Gastrocnemius medialis (tissue), 4 donors: ENCODE measurements at regions not wholly inside any gene's neighbourhood (a gene's known extent, or its start where the extent isn't known, plus 50 kb on each side); places are given as distances from the start of the nearest gene placed in this dataset.

Experiments
- POLR2A ChIP-seq, 2 donors: fragments of 450-650 bp; IDR thresholded peaks; one replicate each; pipeline ENCODE4 v1.6.1; 2017; ENCODE audit warnings: antibody characterized with exemption in 2 of 2, mild to moderate bottlenecking in 2 of 2, moderate library complexity in 2 of 2
- TF ChIP-seq, protein P1 (sequence below), 5 experiments: fragments of 450-650 bp in 3 of 5; fragments of 200-600 bp in 2 of 5; sonication (generic) in 2 of 5; IDR thresholded peaks in 4 of 5; conservative IDR thresholded peaks in 1 of 5; 1 replicate in 4 of 5; 2 replicates in 1 of 5; pipeline ENCODE4 v1.5.1; 2016 to 2019; ENCODE audit warnings: antibody characterized with exemption in 5 of 5, mild to moderate bottlenecking in 3 of 5, moderate library complexity in 3 of 5

DNA sequence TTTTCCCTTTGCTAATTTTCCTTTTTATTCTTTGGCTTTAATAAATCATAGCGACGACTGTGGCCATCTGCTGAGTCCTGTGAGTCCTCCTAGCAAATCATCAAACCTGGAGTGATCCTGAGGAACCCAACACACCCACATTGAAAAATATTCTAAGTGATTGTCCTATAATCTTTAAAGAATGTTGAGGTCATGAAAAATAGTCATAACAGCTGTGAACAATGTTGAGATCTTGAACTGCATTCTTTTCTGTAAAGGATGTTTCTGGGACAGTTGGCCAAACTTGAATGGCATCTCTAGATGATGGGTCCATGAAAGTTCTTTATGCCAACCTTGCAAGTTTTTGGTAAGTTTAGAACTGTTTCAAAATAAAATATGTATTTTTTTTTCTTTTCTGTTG is 53.2 kb upstream of the ADAM23 start:
- TF ChIP-seq, protein P1, sequence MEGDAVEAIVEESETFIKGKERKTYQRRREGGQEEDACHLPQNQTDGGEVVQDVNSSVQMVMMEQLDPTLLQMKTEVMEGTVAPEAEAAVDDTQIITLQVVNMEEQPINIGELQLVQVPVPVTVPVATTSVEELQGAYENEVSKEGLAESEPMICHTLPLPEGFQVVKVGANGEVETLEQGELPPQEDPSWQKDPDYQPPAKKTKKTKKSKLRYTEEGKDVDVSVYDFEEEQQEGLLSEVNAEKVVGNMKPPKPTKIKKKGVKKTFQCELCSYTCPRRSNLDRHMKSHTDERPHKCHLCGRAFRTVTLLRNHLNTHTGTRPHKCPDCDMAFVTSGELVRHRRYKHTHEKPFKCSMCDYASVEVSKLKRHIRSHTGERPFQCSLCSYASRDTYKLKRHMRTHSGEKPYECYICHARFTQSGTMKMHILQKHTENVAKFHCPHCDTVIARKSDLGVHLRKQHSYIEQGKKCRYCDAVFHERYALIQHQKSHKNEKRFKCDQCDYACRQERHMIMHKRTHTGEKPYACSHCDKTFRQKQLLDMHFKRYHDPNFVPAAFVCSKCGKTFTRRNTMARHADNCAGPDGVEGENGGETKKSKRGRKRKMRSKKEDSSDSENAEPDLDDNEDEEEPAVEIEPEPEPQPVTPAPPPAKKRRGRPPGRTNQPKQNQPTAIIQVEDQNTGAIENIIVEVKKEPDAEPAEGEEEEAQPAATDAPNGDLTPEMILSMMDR (IDR thresholded peaks at IDR 0.05 in 4 of 5, conservative IDR thresholded peaks at IDR 0.05 in 1 of 5): no peak
- TF ChIP-seq POLR2A (IDR thresholded peaks at IDR 0.05): no peak
